HG02642 (cell line): ENCODE measurements at regions not wholly inside any gene's neighbourhood (a gene's known extent, or its start where the extent isn't known, plus 50 kb on each side); places are given as distances from the start of the nearest gene placed in this dataset.
"Not testable (repeated sequence)": the region's sequence is repeated elsewhere in the genome, so short reads cannot be mapped to it uniquely, and the experiment has no call there.

Experiments used
- ATAC-seq: cut with Tn5 transposase; IDR thresholded peaks from one replicate; pipeline ENCODE4 v1.9.1; 2021; ENCODE audit warnings: mild to moderate bottlenecking; ENCODE audit not compliant: unreplicated experiment, poor library complexity

DNA sequence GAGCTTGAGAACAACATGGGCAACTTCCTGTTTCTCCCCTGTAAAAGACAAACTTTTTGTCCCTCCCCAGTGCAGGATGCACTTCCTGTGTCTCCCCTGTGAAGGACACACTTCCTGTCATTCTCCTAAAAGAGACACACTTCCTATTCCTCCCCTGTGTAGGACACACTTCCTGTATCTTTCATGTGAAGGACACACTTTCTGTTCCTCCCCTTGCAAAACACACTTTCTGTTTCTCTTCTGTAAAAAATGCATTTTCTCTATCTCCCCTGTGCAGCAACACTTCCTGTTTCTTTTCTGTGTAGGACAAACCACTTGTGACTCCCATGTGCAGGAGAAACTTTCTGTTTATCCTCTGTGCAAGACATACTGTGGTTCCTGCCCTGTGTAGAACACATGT is 488.6 kb upstream of the USP9Y start:
- no peak for ATAC-seq

DNA sequence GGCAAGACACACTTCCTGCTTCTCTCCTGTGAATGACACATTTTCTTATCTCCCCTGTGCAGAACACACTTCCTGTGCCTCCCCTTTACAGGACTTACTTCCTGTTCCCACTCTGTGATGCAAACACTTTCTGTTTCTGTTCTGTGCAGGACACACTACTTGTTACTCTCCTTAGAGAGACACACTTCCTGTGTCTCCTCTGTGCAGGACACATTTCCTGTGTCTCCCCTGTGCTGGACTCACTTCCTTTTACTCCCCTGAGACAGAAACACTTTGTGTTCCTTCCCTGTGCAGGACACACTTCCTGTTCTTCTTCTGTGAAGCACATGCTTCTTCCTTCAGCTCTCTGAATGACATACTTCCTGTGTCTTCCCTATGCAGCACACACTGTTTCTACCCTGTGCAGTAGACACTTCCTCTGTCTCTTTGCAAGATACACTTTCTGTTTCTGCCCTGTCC is 485.4 kb upstream of the USP9Y start:
- no peak for ATAC-seq

DNA sequence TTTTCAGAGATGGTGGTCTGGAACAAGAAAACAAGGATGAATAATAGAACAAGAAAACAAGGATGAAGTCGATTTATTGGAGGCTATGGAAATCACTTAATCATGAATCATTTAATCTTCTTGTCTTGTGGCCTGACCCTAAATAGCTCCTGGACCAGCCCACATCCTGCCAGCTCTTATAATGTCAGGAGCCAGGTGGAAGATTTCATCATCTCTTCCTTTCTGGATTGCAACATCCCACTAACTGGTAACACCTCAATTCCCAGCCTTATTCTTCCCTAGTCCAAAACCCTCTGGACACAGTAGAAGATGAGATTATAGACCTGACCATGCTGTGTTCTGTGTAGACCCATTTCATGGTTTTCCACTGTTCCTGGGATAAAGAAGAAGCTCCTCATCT is 470.1 kb upstream of the USP9Y start:
- no peak for ATAC-seq

DNA sequence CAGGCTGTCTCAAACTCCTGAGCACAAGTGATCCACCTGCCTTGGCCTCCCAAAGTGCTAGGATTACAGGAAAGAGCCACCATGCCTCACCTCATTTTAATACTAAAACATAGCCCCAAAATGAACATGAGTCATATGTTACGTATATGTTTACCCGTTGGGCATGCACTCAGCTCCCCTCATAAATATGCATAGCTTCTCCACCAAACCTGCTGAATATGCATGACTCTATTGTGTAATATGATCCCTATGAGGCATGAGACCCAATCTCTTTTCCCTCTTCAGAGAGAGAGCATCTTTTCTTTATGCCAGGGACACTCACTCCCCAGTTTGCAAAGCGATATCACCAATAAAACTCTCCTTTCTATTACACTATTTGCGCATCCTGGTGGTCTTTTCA is 464.6 kb upstream of the USP9Y start:
- ATAC-seq, result no peak

DNA sequence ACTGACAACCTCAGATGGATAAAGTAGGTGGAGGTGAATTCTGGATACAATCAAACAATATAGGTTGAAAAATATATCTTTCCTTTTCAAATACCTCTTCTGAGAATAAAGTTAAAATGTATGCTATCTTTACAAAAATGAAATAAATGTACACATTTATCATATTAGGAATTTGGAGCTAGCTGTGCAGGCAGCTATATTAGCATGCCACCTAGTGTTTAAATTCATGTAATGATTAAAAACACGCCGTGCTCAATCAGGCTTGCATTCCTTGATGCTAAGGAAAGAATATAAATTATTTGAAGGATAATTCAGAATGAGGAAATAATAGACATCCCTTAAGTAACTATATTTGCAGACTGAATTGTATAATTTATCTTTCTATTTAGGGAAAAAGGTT is 460.7 kb upstream of the USP9Y start:
- not testable (repeated sequence) for ATAC-seq

DNA sequence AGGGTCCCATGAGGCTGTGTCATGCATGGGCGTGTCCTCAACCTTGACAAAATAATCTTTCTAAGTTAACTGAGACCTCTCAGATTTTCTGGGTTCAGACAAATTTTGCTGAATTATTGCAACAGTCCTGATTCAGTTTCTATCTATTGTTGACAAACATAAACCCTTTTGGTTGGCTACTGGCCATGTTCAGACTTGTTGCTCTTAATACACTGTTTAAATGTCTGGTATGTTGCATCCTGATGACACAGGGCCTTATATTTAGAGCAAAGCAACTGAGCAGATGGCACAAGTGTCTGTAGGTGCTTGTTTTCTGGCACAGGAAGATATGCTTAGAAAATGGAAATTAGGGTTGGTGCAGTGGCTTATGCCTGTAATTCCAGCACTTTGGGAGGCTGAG is 456.9 kb upstream of the USP9Y start:
- ATAC-seq, result no peak

DNA sequence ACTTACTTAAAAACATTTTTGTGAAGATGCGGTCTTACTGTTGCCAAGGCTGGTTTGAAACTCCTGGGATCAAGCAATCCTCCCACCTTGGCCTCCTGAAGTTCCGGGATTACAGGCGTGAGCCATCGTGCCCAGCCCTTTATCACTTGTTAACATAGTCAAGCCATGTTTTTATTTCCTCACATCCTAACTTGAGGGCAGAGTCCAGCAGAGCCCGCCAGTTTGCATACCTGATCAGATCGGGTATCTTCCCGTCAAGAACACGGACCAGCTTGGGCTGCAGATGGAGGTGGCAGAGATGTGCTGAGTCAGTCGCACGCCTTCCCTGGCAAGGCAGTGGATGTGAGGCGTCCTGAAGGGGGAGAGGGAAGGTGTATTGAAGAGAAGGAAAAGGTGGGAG is 447.3 kb upstream of the USP9Y start:
- ATAC-seq, result no peak

DNA sequence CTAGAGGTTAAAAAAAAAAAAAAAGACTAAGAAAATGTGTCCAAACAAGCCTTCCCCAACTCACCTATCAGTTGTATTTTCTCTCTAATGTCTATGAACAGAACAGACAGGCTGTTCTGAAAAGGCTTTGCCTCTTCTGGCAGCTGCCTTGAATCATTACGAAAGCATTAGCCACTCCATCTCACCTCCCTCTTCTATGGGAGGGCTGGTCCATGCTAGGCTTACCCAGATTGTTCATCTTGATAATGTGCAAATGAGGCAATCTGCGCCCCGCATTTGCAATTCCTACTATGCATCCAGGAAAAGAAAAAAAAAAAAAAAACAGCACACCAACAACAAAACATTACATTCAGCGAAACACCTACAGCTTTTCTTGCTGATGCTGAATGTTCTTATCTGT is 429.9 kb upstream of the USP9Y start:
- ATAC-seq, result no peak

DNA sequence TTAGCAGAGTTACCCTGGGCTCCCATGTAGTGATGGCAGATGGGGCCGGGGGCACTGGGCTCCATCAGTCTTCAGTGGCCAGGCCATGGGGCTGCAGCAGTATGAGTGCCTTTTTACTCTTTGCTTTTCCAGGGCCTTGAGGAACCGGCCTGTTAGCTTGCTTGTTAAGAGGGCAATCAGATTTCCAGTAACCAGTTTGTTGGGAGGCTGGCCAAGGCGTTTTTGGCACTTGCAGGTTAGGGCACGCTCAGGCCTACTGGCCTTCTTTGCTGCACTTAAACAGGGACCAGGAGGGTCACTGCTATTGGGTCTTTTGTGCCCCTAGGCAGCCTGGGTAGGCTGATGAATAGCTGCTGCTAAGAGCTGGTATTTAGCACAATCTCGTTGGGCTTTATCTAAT is 415.4 kb upstream of the USP9Y start:
- no peak for ATAC-seq

DNA sequence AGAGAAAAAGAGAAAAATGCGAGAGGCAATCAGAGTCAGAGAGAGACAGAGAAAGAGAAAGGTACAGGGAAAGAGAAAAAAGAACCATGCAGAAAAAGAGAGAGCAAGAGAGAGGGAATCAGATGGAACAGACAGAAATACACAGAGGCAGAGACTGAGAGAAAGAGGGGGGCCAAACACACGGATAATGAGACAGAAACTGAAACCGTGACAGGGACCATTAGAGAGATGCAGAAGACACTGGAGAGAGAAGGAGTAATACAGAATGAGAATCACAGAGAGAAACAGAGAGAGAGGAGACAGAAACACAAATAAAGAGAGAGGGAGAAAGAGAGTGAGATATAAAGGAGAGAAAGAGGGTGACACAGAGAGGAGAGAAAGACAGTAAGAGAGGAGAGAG is 412.1 kb upstream of the USP9Y start:
- no peak for ATAC-seq

DNA sequence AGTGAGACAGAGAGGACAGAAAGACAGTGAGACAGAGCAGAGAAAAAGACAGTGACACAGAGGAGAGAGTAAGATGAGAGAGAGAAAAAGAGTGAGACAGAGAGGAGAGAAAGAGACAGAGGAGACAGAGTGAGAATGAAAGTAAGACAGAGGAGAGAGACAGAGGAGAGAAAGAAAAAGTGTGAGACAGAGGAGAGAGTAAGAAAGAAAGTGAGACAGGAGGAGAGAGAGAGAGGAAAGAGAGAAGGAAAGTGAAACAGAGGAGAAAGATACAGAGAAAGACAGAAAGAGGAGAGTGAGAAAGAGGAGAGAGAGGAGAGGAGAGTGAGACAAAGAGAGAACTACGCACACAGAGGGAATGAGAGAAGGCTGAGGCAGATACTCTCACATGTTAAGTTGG is 411.6 kb upstream of the USP9Y start:
- ATAC-seq, result no peak

DNA sequence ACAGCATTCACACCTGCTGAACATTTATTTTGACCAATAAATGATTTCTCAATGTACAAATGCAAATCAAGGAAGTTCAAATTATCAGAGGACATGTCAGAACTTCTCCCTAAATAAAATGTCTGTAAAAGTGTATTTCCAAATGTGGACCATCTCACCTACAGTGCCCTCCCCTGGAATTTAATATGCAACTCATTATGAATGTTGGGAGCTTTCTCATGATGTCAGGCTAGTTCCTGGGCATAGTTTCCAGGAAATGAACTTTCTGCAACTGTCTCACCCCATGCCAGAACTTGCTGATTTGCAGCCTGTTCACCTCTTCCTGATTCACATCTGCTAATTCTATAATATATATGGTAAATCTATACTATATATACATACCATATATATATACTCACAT is 408.5 kb upstream of the USP9Y start:
- ATAC-seq, result no peak

DNA sequence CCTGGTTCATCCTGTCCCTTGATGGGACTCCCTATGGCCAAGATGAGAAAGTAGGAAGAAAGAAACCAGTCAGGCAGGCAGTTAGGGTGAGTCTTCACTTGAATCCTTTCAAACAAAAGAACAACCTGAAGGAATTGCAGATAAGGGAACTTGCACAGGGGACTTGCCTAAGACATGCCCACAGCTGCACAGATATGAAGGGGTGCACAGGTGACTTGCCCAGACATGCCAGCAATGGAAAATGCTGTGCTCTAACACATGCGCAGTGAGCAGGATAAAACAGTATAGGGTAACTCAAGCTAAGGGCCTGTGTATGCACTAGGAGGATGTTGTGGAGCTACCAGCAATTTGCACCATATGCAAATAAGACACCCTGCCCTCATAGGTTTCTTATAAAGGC is 404.6 kb upstream of the USP9Y start:
- ATAC-seq, result no peak

DNA sequence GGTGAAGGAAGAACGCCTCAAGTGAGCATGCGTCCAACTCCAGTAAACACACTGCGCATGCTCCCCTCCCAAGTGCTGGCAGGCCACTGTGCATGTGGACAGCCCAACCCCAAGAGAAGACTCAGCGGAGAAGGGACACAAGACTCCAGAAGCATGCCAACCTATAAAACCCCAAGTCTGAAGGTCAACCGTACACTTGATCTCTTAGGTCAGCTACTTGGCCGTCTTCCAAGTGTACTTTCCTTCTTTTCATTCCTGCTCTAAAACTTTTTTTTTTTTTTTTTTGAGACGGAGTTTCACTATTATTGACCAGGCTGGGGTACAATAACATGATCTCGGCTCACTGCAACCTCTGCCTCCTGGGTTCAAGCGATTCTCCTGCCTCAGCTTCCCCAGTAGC is 401.2 kb upstream of the USP9Y start:
- not testable (repeated sequence) for ATAC-seq

DNA sequence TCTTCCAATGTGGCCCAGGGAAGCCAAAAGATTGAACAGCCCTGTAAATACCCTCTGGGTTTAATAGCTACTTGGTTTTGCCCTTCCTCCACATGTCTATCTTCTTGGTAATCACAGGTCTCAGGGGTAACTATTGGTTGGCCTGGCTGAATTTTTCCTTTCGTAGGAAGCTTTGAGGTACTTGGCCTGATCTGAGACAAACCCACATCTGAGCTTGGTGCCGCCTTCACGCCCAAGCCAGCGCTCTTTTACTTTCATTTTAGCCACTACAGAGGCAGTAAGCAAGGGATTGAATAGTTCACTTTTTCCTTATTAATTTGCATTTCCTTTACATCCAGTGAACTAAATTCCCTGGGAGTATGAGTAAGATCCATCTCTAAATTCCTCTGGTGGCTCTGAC is 397.6 kb upstream of the USP9Y start:
- ATAC-seq, result no peak

DNA sequence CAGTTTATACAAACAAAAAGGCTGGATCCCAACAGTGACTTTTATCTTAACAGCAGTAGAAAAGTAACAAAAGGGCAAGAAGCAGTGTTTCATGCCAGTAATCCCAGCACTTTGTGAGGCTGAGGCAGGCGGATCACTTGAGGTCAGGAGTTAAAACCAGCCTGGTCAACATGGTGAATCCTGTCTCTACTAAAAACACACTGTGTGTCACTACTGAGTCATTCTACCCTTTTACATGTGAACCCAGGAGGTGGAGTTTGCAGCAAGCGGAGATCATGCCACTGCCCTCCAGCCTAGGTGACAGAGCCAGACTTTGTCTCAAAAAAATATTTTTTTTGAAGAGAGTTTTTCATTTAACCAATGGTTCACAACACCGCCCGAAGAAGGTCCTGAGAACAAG is 395.6 kb upstream of the USP9Y start:
- no peak for ATAC-seq

DNA sequence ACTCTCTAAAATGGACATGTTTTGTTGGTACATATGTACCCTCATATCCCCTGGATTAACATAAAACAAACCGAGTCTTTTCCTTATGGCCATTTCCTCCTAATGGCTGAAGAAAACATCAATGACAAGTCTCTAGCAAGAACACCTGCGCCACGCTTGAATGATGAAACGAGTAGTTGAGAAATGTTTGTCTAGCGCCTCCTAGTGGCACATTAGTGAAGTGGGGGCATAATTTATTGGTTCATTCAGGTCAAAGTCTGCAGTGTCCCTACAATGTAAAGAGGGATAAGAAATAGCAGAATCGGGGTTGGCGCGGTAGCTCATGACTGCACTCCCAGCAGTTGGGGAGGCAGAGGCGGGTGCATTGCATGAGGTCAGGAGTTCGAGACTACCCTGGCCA is 391.8 kb upstream of the USP9Y start:
- ATAC-seq, result no peak

DNA sequence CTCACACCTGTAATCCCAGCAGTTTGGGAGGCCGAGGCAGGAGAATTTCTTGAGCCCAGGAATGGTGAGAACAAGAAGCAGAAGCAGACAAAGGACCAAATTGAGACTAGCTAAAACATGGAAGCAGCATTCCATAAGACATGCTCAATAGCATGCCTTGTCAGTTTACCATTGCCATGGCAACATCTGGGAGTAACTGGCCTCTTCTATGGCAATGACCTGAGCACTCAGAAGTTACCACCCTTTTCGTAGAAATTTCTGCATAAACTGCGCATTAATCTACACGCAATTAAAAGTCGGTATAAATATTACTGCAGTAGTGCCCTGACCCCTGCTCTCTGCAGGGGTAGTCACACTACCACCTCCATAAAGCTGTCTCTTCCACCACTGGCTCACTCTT is 390.2 kb upstream of the USP9Y start:
- no peak for ATAC-seq

DNA sequence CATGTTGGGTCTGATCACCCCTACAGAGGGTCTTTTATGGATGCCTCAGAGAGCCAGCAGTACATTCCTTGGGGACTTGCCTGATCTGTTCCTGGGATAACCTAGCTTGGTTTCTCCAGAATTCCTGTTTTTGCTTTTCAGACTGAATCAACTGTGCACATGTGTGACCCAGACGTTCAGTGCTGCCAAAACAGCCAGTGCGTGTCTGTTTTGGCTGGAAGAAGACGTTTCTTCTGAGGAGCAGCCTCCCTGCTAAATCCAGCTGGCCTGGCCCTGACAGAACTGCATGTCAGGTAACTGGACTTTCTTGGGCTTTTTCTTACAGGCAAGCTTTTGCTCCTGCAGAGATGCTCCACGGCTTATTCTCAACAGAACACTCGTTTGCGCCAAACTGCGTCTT is 373.3 kb upstream of the USP9Y start:
- no peak for ATAC-seq

DNA sequence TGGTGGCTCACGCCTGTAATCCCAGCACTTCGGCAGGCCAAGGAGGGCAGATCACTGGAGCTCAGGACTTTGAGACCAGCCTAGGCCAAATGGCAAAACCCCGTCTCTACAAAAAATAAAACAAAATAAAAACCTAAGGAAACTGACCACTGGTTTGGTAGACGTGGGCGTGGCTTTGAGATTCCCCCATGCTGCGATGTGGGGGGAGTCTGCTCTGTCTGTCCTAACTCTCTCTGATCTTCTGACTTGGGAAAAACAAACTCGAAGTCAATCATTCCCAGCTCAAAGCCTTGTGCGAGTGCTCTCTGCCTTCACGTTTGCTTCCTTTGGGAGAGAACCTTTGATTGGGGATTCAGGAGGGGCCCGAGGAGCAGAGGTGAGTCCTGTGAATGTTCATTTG is 369.1 kb upstream of the USP9Y start:
- ATAC-seq, result not testable (repeated sequence)

DNA sequence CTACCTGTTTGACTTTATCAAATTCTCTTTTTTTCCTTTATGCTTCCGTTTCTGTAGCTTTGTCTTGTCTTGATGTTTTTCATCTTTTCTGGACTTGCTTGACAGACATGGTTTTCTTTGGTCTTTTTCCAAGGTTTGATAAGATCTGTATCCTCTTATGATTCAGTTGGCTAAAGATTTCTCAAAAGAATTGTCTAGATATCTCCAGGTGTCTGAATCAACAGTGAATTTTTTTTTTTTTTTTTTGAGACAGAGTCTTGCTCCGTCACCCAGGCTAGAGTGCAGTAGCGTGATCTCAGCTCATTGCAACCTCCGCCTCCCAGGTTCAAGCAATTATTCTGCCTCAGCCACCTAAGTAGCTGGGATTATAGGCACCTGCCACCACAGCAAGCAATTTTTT is 357.8 kb upstream of the USP9Y start:
- ATAC-seq, result no peak

DNA sequence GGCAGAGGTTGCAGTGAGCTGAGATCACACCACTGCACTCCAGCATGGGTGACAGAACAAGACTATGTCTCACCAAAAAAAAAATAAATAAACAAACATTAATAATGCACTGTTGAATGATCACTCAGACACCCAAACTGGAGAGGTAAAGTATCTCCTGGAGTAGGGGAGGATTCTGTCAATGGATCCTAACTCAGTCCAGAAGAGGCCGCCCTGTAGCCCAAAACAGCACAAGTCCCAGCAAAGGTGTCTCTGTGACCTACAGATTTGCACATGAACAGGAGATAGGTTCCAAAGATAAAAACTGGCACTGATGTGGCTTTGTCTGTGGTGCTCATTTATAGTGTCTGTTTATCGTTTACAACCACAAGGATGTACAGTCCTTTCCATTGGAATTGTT is 352.9 kb upstream of the USP9Y start:
- no peak for ATAC-seq

DNA sequence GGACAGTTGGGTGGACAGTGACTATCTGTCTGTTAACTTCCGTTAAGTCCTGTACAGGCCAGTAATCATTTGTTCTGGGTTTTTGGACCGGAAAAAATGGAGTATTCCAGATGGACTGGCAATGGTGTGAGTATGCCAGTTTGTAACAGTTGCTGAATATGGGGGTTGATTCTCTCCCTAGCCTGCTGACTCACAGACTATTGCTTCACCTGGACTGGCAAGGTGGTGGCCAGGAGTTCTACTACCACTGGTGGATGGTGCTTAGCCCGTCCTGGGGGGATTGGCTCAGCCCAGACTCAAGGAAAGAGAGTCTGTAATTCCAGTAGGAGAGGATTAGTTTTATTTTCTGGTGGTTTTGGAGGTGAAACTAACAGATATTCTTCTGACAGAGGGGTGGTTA is 343.8 kb upstream of the USP9Y start:
- ATAC-seq, result no peak
